ENCODE measurements at regions not wholly inside any gene's neighbourhood (a gene's known extent, or its start where the extent isn't known, plus 50 kb on each side); places are given as distances from the start of the nearest gene placed in this dataset.

DNA sequence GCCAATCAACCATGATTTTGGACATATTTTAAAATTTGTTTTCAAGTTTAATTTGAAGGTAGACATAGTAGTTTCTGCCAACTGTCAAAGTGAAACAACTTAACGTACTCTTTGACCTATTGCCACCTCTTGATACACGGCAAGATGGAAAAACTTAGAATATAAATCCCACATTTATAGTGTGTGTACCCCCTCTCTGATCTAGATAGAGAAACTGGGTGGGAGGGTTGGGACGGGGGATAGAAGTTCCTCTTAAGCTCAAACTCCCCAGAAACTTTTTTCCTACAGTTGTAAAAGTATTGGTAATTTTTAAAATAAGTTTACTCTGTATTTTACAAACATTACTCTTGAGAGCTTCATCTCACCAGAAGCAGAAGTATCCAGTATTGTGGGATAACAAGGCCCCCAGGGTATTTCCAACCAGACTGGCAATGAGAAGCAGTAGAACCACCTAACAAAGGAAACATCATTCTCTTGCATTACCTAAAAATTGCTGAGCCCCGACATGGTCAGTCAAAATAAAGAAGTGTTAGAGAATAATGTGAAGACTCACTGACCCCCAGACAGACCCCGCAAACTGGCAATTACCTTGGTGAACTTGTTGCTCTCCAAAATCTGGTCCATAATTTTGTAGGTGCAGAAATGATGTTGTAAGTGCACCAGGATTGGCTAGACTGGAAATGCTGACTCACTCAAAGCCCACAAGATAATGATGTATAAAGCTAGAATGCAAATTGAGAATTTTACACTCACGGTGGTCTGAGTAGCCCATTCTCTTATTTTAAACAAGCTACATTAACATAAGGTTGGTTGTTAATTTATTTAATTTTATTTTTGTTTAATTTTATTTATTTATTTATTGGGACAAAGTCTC is 74.7 kb upstream of the TNFAIP3 start:
- Histone ChIP-seq H3K36me3 (ENCODE audit: insufficient read depth, low read length) (no peaks in the 10 kb centered on the region), H3K27ac (no peak overlapping the region), H3K9me3 (ENCODE audit: low read depth, low read length) (no peaks in the 10 kb centered on the region), H3K9ac (ENCODE audit: insufficient read length) (no peak overlapping the region), H3K4me3 (no peak overlapping the region)
- no peak for TF ChIP-seq FOXP2 (optimal IDR thresholded peaks at IDR 0.05; ENCODE audit: control extremely low read depth, extremely low read length, insufficient read depth)
- no peak for DNase-seq (ENCODE audit: low read depth, low spot score)

GRCh38 chr6:137793805-137794515 is 73.1 kb upstream of the TNFAIP3 start:
- no peaks in the 10 kb centered on the region for H3K36me3 ChIP-seq (ENCODE audit: insufficient read depth, low read length)
- no peak for DNase-seq (ENCODE audit: low read depth, low spot score)
- H3K27ac ChIP-seq = no peak overlapping the region
- H3K9me3 ChIP-seq (ENCODE audit: low read depth, low read length) = no peaks in the 10 kb centered on the region
- no peak overlapping the region for H3K9ac ChIP-seq (ENCODE audit: insufficient read length)
- TF ChIP-seq EZH2 (IDR thresholded peaks at IDR 0.05) = no peak
- no peak for TF ChIP-seq POLR2AphosphoS5 (IDR thresholded peaks at IDR 0.05; ENCODE audit: borderline replicate concordance, low read depth, low read length)
- TF ChIP-seq FOXP2 (optimal IDR thresholded peaks at IDR 0.05; ENCODE audit: control extremely low read depth, extremely low read length, insufficient read depth) = no peak
- H3K4me3 ChIP-seq = no peak overlapping the region

DNA sequence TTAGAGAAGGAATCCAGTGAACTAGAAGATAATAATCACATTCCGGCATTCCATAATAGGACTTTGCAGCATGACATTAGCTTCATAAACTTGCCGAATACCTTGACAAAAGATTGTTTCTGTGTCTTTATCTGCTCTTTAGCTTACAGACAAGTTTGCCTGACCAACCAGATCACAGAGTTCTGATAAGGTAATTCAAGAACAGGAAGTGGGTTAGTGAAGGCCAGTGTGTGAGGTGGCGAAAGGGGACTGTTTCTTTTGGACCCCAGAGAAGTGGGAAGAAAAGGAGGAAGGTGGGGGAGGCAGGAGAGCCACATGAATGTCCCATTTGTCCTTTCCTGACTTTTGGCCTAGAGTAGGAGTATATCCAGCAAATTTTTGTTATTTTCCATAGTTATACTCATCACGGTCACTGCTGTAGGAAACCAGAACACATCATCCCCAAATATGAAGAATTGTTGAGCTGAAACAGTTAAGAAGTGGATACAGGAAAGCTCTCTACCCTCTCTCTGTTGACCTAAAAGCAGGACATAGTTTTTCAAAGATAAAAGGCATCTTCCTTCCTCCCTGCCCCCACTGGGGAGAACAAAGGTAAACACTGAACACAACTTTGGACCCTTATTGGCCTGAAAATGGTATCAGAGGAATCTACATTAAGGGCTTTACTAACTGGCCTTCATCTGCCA is 72.4 kb upstream of the TNFAIP3 start:
- no peak for TF ChIP-seq POLR2AphosphoS5 (IDR thresholded peaks at IDR 0.05; ENCODE audit: borderline replicate concordance, low read depth, low read length)
- TF ChIP-seq EZH2 (IDR thresholded peaks at IDR 0.05) = no peak
- no peak for TF ChIP-seq FOXP2 (optimal IDR thresholded peaks at IDR 0.05; ENCODE audit: control extremely low read depth, extremely low read length, insufficient read depth)
- H3K27ac ChIP-seq = no peak overlapping the region
- H3K4me3 ChIP-seq = no peak overlapping the region
- H3K9me3 ChIP-seq (ENCODE audit: low read depth, low read length) = no peaks in the 10 kb centered on the region
- no peaks in the 10 kb centered on the region for H3K36me3 ChIP-seq (ENCODE audit: insufficient read depth, low read length)
- DNase-seq (ENCODE audit: low read depth, low spot score) = no peak
- no peak overlapping the region for H3K9ac ChIP-seq (ENCODE audit: insufficient read length)

- H3K27ac ChIP-seq = no peak overlapping the region
Measured at GRCh38 chr6:137795501-137795900, 71.6 kb upstream of the TNFAIP3 start.

GRCh38 chr6:137798261-137798660 is 68.8 kb upstream of the TNFAIP3 start:
- H3K4me3 ChIP-seq = no peak overlapping the region

More at GRCh38 chr6:137795501-137795900, 71.6 kb upstream of the TNFAIP3 start:
- no peaks in the 10 kb centered on the region for H3K9me3 ChIP-seq (ENCODE audit: low read depth, low read length)
- no peak overlapping the region for H3K4me3 ChIP-seq
- DNase-seq (ENCODE audit: low read depth, low spot score) = no peak
- H3K36me3 ChIP-seq (ENCODE audit: insufficient read depth, low read length) = no peaks in the 10 kb centered on the region
- TF ChIP-seq FOXP2 (optimal IDR thresholded peaks at IDR 0.05; ENCODE audit: control extremely low read depth, extremely low read length, insufficient read depth) = no peak
- TF ChIP-seq POLR2AphosphoS5 (IDR thresholded peaks at IDR 0.05; ENCODE audit: borderline replicate concordance, low read depth, low read length) = no peak
- H3K9ac ChIP-seq (ENCODE audit: insufficient read length) = no peak overlapping the region

DNA sequence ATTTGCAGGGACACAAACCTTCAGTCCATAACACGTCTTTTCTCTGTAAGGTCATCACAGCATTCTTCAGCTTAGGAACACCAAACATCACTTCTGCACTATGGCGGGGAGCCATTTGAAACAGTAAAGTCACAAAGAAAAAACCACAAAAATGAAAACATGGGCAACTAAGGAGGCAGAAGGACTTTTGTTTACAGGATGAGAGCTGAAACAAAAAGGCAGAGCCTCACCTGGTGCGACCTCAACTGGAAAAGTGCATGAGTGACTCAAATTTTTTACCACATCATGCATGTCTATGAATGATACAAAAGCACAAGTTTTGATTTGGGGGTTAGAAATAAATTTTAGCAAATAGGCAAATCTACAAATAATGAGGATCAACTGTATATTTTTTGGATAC is 68.2 kb upstream of the TNFAIP3 start:
- Histone ChIP-seq H3K36me3 (ENCODE audit: insufficient read depth, low read length) (no peaks in the 10 kb centered on the region), H3K9me3 (ENCODE audit: low read depth, low read length) (no peaks in the 10 kb centered on the region), H3K27ac (no peak overlapping the region), H3K4me3 (no peak overlapping the region), H3K9ac (ENCODE audit: insufficient read length) (no peak overlapping the region)
- DNase-seq (ENCODE audit: low read depth, low spot score) = no peak
- no peak for TF ChIP-seq FOXP2 (optimal IDR thresholded peaks at IDR 0.05; ENCODE audit: control extremely low read depth, extremely low read length, insufficient read depth)
- no peak for TF ChIP-seq EZH2 (IDR thresholded peaks at IDR 0.05)
- TF ChIP-seq POLR2AphosphoS5 (IDR thresholded peaks at IDR 0.05; ENCODE audit: borderline replicate concordance, low read depth, low read length) = no peak

More at GRCh38 chr6:137798261-137798660, 68.8 kb upstream of the TNFAIP3 start:
- no peak overlapping the region for H3K9ac ChIP-seq (ENCODE audit: insufficient read length)
- H3K9me3 ChIP-seq (ENCODE audit: low read depth, low read length) = no peaks in the 10 kb centered on the region
- no peak overlapping the region for H3K27ac ChIP-seq
- H3K36me3 ChIP-seq (ENCODE audit: insufficient read depth, low read length) = no peaks in the 10 kb centered on the region
- TF ChIP-seq EZH2 (IDR thresholded peaks at IDR 0.05) (no peak), FOXP2 (optimal IDR thresholded peaks at IDR 0.05; ENCODE audit: control extremely low read depth, extremely low read length, insufficient read depth) (no peak), POLR2AphosphoS5 (IDR thresholded peaks at IDR 0.05; ENCODE audit: borderline replicate concordance, low read depth, low read length) (no peak)
- DNase-seq (ENCODE audit: low read depth, low spot score) = no peak

DNA sequence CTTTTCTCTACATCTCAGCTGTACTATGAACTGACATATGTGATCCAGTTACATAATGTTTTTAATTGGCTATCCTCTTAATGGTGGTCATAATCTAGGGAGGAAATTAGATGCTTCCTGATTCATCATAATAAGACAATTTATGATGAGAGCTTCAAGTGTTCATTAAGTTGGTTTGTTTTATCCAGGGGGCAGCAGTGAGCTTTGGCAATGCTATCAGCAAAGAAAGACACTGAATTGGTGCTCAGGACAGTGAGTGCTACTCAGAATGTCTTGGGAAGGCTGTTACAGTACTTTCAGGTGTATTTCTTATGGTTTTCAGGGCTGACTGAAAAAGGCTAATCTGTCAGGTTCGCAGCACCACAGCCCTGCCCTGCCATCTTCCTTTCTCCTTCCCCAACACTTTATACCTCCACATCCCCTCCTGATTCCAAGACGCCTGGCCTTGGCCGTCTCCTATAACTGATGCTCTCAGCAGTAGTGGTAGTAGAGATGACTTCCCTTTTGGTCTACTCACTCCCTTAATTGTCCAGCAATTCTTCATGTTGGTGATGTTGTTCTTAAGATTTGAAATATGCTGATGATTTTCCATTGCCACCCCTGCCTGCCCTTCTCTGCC is 67.0 kb upstream of the TNFAIP3 start:
- Histone ChIP-seq H3K9me3 (ENCODE audit: low read depth, low read length) (no peaks in the 10 kb centered on the region), H3K27ac (no peak overlapping the region), H3K9ac (ENCODE audit: insufficient read length) (no peak overlapping the region), H3K4me3 (no peak overlapping the region), H3K36me3 (ENCODE audit: insufficient read depth, low read length) (no peaks in the 10 kb centered on the region)
- no peak for DNase-seq (ENCODE audit: low read depth, low spot score)
- no peak for TF ChIP-seq EZH2 (IDR thresholded peaks at IDR 0.05)
- TF ChIP-seq POLR2AphosphoS5 (IDR thresholded peaks at IDR 0.05; ENCODE audit: borderline replicate concordance, low read depth, low read length) = no peak
- TF ChIP-seq FOXP2 (optimal IDR thresholded peaks at IDR 0.05; ENCODE audit: control extremely low read depth, extremely low read length, insufficient read depth) = no peak

DNA sequence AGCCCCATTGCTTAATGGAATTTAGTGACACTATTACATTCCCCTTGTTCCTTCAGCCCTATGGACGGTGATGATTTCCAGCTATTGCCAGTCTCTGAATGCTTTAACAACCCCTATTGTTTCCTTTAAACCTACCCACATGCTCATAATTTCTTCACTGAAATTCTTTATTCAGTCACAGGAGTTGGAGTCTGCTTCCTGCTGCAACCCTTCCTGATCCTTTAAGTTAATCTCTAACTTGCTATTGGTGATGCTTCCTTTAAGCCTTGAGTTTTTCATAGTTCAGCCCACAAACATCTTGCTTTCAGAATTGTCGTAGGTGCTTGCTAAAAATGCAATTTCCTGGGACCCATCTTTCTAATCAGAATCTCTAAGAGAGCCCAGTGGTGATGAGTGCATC is 66.3 kb upstream of the TNFAIP3 start:
- no peak overlapping the region for H3K27ac ChIP-seq
- H3K36me3 ChIP-seq (ENCODE audit: insufficient read depth, low read length) = no peaks in the 10 kb centered on the region
- no peak for DNase-seq (ENCODE audit: low read depth, low spot score)
- no peak for TF ChIP-seq FOXP2 (optimal IDR thresholded peaks at IDR 0.05; ENCODE audit: control extremely low read depth, extremely low read length, insufficient read depth)
- no peak overlapping the region for H3K4me3 ChIP-seq
- H3K9ac ChIP-seq (ENCODE audit: insufficient read length) = no peak overlapping the region
- no peaks in the 10 kb centered on the region for H3K9me3 ChIP-seq (ENCODE audit: low read depth, low read length)
